ENCODE measurements at regions not wholly inside any gene's neighbourhood (a gene's known extent, or its start where the extent isn't known, plus 50 kb on each side); places are given as distances from the start of the nearest gene placed in this dataset.
"Not testable (repeated sequence)": the region's sequence is repeated elsewhere in the genome, so short reads cannot be mapped to it uniquely, and the experiment has no call there.

DNA sequence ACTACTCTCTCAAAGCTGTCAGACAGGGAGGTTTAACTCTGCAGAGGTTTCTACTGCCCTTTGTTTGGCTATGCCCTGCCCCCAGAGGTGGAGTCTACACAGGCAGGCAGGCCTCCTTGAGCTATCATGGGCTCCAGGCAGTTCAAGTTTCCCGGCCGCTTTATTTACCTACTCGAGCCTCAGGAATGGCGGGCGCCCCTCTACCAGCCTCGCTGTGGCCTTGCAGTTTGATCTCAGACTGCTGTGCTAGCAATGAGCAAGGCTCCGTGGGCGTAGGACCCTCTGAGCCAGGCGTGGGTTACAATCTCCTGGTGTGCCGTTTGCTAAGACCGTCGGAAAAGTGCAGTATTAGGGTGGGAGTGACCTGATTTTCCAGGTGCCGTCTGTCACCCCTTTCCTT is 124.3 kb downstream of the PTCHD1 start:
- not testable (repeated sequence) for DNase-seq (ENCODE audit: low read depth)

DNA sequence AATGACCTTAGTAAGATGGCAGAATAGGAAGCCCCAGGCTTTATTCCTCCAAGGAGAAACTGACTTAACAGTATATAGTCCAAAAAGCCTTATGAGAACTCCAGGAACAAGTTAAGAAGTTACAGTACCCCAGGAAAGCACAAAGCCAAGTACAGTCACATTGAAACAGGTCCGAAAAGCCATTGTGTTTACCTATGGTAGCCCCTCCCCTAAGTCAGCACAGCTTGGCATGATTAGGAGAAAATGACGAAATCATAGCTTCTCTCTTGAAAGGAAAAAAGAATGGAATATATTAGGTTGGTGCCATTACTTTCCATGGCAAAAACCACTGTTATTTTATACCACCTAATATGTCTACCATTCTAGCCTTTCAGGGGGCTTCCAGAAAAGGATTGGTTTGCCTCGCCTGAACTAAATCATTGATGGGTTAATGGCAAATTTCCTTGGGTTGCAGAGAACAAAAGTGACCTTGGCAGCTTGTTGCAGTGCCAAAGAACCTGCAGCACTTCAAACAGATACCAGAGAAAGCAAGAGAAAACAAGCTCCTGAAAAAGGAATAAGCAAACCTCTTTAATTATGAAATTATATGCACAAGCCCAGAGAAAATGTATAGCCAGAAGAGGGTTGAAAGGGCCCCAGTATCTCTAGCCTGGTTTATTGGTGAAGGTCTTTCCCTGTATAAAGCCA is 130.6 kb downstream of the PTCHD1 start:
- TF ChIP-seq, protein P1, sequence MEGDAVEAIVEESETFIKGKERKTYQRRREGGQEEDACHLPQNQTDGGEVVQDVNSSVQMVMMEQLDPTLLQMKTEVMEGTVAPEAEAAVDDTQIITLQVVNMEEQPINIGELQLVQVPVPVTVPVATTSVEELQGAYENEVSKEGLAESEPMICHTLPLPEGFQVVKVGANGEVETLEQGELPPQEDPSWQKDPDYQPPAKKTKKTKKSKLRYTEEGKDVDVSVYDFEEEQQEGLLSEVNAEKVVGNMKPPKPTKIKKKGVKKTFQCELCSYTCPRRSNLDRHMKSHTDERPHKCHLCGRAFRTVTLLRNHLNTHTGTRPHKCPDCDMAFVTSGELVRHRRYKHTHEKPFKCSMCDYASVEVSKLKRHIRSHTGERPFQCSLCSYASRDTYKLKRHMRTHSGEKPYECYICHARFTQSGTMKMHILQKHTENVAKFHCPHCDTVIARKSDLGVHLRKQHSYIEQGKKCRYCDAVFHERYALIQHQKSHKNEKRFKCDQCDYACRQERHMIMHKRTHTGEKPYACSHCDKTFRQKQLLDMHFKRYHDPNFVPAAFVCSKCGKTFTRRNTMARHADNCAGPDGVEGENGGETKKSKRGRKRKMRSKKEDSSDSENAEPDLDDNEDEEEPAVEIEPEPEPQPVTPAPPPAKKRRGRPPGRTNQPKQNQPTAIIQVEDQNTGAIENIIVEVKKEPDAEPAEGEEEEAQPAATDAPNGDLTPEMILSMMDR (IDR thresholded peaks at IDR 0.05; ENCODE audit: low read depth, low read length, missing control alignments), result no peak
- no peak overlapping the region for H3K4me3 ChIP-seq (ENCODE audit: low read depth, low read length)
- no peak for DNase-seq (ENCODE audit: low read depth)

More for the DNA sequence above, 124.3 kb downstream of the PTCHD1 start:
- not testable (repeated sequence) for H3K4me3 ChIP-seq (ENCODE audit: low read depth, low read length)

DNA sequence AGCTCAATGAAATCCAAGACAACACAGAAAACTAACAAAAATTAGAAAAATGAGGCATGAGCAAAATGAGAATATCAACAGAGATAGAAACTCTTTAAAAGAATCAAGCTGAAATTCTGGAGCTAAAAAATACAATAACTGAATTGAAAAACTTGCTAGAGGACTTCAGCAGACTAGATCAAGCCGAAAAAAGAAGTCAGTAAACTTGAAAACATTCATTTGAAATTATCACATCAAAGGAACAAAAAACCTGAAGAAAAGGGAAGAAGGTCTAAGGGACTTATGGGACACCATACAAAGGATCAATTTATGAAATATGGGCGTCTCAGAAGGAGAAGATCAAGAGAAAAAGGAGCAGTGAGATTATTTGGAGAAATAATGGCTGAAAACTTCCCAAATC is 131.3 kb downstream of the PTCHD1 start:
- H3K4me3 ChIP-seq (ENCODE audit: low read depth, low read length), result no peak overlapping the region
- TF ChIP-seq, protein P1 (IDR thresholded peaks at IDR 0.05; ENCODE audit: low read depth, low read length, missing control alignments), result no peak
- no peak for DNase-seq (ENCODE audit: low read depth)

DNA sequence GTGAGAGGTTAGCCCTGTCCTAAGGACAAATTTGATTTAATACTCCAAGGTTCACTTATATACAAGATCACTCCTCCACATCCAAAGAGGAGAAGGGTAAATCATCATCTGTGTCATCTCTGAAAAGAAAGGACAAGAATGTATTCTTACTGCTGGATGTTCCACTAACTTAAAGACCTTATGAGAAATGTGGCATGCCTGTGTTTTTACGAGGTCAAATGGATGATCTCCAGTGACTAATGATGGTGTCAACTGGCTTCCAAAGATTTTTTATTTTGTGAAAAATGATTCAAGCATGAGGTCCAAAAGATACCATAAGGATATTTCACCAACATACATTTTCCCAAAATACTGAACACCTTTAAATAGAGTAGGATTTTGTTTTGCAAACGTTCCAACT is 143.4 kb downstream of the PTCHD1 start:
- TF ChIP-seq, protein P1 (IDR thresholded peaks at IDR 0.05; ENCODE audit: low read depth, low read length, missing control alignments), result no peak
- H3K4me3 ChIP-seq (ENCODE audit: low read depth, low read length), result no peak overlapping the region
- DNase-seq (ENCODE audit: low read depth), result no peak

DNA sequence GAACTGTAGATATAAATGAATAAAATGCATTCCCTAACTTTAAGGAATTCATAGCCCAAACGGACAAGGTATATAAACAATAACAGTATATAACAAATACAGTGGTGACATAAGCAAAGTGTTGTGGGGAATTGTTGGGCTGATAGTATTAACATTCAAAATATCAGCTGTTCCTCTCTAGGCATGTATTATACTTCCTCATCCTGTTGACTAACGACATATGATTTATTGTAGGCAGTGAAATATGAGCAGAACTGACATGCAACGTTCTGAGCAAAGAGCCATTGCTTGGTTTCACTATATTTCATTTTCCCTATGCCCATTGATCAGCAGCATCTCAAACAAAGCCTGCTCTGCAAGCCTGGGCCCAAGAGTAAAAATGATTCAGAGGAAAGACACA is 143.9 kb downstream of the PTCHD1 start:
- TF ChIP-seq, protein P1 (IDR thresholded peaks at IDR 0.05; ENCODE audit: low read depth, low read length, missing control alignments), result no peak
- H3K4me3 ChIP-seq (ENCODE audit: low read depth, low read length), result no peak overlapping the region
- DNase-seq (ENCODE audit: low read depth), result no peak

DNA sequence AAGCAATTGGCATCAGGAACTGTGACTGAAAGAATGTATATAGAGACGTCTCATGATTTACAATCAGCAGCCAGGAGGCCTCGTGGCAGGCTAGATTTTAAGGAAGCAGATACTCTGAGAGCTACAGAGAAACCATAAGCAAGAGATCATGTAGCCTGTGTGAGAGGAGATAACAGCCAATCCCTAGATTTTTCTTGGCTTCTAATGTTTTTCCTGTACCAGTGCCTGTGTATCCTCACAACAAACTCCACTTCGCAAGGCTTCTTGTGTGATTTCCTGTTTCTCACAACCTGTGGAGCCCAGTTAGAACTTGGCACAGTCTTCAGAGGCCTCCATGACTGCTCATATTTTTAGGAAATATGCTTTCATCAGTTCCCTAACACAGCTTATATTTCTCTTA is 147.9 kb downstream of the PTCHD1 start:
- DNase-seq (ENCODE audit: low read depth), result no peak
- no peak overlapping the region for H3K4me3 ChIP-seq (ENCODE audit: low read depth, low read length)
- TF ChIP-seq, protein P1 (IDR thresholded peaks at IDR 0.05; ENCODE audit: low read depth, low read length, missing control alignments), result no peak

DNA sequence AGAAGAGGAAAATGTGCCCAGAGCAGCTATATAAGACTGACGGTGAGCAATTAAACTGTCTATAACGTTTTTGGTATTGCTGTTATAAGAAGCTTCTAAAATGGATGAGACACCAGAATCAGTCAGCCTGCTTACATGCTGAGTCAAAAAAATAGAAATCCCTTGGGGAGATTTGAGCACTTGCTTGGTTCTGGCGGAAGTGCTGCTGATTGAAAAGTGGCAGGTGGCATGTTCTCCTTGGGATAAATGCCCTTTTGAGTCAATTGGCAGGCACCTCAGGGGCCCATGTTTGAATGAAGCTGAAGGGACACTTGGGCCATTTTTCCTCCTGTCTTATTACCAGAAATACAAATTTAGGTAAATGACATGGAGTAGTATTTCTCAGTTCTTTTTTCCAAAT is 148.7 kb downstream of the PTCHD1 start:
- no peak for DNase-seq (ENCODE audit: low read depth)

More for the DNA sequence above, 148.7 kb downstream of the PTCHD1 start:
- TF ChIP-seq, protein P1 (IDR thresholded peaks at IDR 0.05; ENCODE audit: low read depth, low read length, missing control alignments), result no peak
- H3K4me3 ChIP-seq (ENCODE audit: low read depth, low read length), result no peak overlapping the region
